Upper lobe of left lung (tissue), 4 donors: ENCODE measurements at regions not wholly inside any gene's neighbourhood (a gene's known extent, or its start where the extent isn't known, plus 50 kb on each side); places are given as distances from the start of the nearest gene placed in this dataset.
"Not testable (repeated sequence)": the region's sequence is repeated elsewhere in the genome, so short reads cannot be mapped to it uniquely, and the experiment has no call there.

Source experiments
- POLR2A ChIP-seq, 4 donors: fragments of 450-650 bp; IDR thresholded peaks; one replicate each; pipeline ENCODE4 v1.5.1; 2016 to 2017; ENCODE audit warnings: antibody characterized with exemption in 4 of 4, mild to moderate bottlenecking in 2 of 4
- POLR2AphosphoS5 ChIP-seq, 2 donors: sonication (generic); formaldehyde crosslinking; IDR thresholded peaks; one replicate each; pipeline ENCODE4 v1.5.1; 2017; ENCODE audit warnings: antibody characterized with exemption in 2 of 2
- TF ChIP-seq, protein P1 (sequence below), 6 experiments: fragments of 450-650 bp in 4 of 6; fragments of 200-600 bp in 2 of 6; sonication (generic) in 2 of 6; IDR thresholded peaks; one replicate each; pipeline ENCODE4 v1.5.1; 2016 to 2019; ENCODE audit warnings: antibody characterized with exemption in 6 of 6

- TF ChIP-seq, protein P1, sequence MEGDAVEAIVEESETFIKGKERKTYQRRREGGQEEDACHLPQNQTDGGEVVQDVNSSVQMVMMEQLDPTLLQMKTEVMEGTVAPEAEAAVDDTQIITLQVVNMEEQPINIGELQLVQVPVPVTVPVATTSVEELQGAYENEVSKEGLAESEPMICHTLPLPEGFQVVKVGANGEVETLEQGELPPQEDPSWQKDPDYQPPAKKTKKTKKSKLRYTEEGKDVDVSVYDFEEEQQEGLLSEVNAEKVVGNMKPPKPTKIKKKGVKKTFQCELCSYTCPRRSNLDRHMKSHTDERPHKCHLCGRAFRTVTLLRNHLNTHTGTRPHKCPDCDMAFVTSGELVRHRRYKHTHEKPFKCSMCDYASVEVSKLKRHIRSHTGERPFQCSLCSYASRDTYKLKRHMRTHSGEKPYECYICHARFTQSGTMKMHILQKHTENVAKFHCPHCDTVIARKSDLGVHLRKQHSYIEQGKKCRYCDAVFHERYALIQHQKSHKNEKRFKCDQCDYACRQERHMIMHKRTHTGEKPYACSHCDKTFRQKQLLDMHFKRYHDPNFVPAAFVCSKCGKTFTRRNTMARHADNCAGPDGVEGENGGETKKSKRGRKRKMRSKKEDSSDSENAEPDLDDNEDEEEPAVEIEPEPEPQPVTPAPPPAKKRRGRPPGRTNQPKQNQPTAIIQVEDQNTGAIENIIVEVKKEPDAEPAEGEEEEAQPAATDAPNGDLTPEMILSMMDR (IDR thresholded peaks at IDR 0.05): not testable (repeated sequence)
- TF ChIP-seq POLR2AphosphoS5, POLR2A (IDR thresholded peaks at IDR 0.05): not testable (repeated sequence)
Observed at GRCh38 chr5:34154988-34155387, 112.0 kb upstream of the C1QTNF3 start.
